Thyroid gland (tissue), 4 donors: ENCODE measurements at regions not wholly inside any gene's neighbourhood (a gene's known extent, or its start where the extent isn't known, plus 50 kb on each side); places are given as distances from the start of the nearest gene placed in this dataset.

Source experiments
- POLR2A ChIP-seq, 2 donors: fragments of 450-650 bp; IDR thresholded peaks; one replicate each; pipeline ENCODE4 v1.6.1; 2017; ENCODE audit warnings: antibody characterized with exemption in 2 of 2, mild to moderate bottlenecking in 2 of 2, moderate library complexity in 1 of 2
- TF ChIP-seq, protein P1 (sequence below), 6 experiments: fragments of 200-600 bp in 3 of 6; fragments of 450-650 bp in 3 of 6; sonication (generic) in 3 of 6; IDR thresholded peaks; one replicate each; pipeline ENCODE4 v1.5.1; 2016 to 2019; ENCODE audit warnings: antibody characterized with exemption in 6 of 6, mild to moderate bottlenecking in 2 of 6, inconsistent platforms in 1 of 6, moderate library complexity in 1 of 6

DNA sequence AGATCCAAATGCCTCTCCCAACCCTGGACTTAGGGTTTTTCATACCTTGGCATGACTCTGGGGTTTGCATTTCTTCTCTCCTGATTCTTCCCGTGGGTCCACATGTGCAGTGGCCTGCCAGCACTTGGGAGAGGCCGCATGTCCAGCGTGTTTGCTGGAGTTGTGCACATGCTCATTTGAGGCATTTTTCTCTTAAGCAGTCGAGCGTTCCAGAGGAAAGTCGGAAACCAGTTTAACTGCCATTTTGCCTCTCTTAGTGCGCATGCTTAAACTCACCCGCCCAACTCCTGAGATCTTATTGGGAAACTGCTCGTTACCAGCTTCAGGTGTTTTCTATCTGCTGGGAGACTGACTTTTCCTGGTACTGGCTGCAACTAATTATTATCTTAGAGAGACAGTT, 888.4 kb upstream of the PHF14 start:
- TF ChIP-seq, protein P1, sequence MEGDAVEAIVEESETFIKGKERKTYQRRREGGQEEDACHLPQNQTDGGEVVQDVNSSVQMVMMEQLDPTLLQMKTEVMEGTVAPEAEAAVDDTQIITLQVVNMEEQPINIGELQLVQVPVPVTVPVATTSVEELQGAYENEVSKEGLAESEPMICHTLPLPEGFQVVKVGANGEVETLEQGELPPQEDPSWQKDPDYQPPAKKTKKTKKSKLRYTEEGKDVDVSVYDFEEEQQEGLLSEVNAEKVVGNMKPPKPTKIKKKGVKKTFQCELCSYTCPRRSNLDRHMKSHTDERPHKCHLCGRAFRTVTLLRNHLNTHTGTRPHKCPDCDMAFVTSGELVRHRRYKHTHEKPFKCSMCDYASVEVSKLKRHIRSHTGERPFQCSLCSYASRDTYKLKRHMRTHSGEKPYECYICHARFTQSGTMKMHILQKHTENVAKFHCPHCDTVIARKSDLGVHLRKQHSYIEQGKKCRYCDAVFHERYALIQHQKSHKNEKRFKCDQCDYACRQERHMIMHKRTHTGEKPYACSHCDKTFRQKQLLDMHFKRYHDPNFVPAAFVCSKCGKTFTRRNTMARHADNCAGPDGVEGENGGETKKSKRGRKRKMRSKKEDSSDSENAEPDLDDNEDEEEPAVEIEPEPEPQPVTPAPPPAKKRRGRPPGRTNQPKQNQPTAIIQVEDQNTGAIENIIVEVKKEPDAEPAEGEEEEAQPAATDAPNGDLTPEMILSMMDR (IDR thresholded peaks at IDR 0.05), result no peak
- no peak for TF ChIP-seq POLR2A (IDR thresholded peaks at IDR 0.05)
